DND-41 (cell line): ENCODE measurements at regions not wholly inside any gene's neighbourhood (a gene's known extent, or its start where the extent isn't known, plus 50 kb on each side); places are given as distances from the start of the nearest gene placed in this dataset.

Experiments used
- ATAC-seq: fragments of 200-7000 bp; cut with Tn5 transposase; 3 replicates; pipeline ENCODE4 v1.9.1; 2021; ENCODE audit warnings: low read depth; ENCODE audit not compliant: insufficient read depth
- DNase-seq: peaks from one replicate; pipeline ENCODE4 v3.0.0-alpha.2; 2020
- H2AFZ ChIP-seq: 2 replicates; pipeline ENCODE4 v1.6.0; 2012; ENCODE audit warnings: low read depth, low read length
- H3K27ac ChIP-seq: 2 replicates; pipeline ENCODE4 v1.5.1; 2012; ENCODE audit warnings: low read length, inconsistent platforms
- H3K27me3 ChIP-seq: fragments of 200-600 bp; sonication (generic); 2 replicates; pipeline ENCODE4 v1.6.0; 2012; ENCODE audit warnings: low read length, mild to moderate bottlenecking, inconsistent platforms; ENCODE audit not compliant: insufficient read depth, poor library complexity
- H3K36me3 ChIP-seq: 2 replicates; pipeline ENCODE4 v1.5.1; 2012; ENCODE audit warnings: low read length, inconsistent platforms; ENCODE audit not compliant: insufficient read depth
- H3K4me1 ChIP-seq: 2 replicates; pipeline ENCODE4 v1.5.1; 2012; ENCODE audit warnings: mild to moderate bottlenecking, low read length; ENCODE audit not compliant: insufficient read depth
- H3K4me2 ChIP-seq: 2 replicates; pipeline ENCODE4 v1.6.0; 2012; ENCODE audit warnings: mild to moderate bottlenecking, moderate library complexity, low read length, inconsistent platforms; ENCODE audit not compliant: insufficient read depth
- H3K4me3 ChIP-seq, 2 experiments: fragments of 200-600 bp in 1 of 2; shearing (Covaris generic) in 1 of 2; 2 replicates each; pipeline ENCODE4 v1.5.1; 2012 to 2016; ENCODE audit warnings: inconsistent platforms in 2 of 2, low read length in 2 of 2, mild to moderate bottlenecking in 2 of 2, low read depth in 1 of 2, moderate library complexity in 1 of 2
- H3K79me2 ChIP-seq: 2 replicates; pipeline ENCODE4 v1.6.0; 2012; ENCODE audit warnings: low read length, inconsistent platforms; ENCODE audit not compliant: insufficient read depth
- H3K9ac ChIP-seq: 2 replicates; pipeline ENCODE4 v1.6.0; 2012; ENCODE audit warnings: low read depth, mild to moderate bottlenecking, inconsistent platforms, low read length, moderate library complexity
- H3K9me3 ChIP-seq: 2 replicates; pipeline ENCODE4 v1.5.1; 2012; ENCODE audit warnings: low read length, moderate library complexity, mild to moderate bottlenecking, inconsistent platforms; ENCODE audit not compliant: insufficient read depth, severe bottlenecking
- H4K20me1 ChIP-seq: 2 replicates; pipeline ENCODE4 v1.6.0; 2012; ENCODE audit warnings: low read length; ENCODE audit not compliant: insufficient read depth
- CTCF ChIP-seq: IDR thresholded peaks from 2 replicates; pipeline ENCODE4 v1.5.1; 2012; ENCODE audit warnings: borderline replicate concordance, low read length, moderate library complexity, mild to moderate bottlenecking; ENCODE audit not compliant: poor library complexity, severe bottlenecking; ENCODE audit errors: extremely low read depth
- EZH2 ChIP-seq: IDR thresholded peaks from 3 replicates; pipeline ENCODE4 v1.6.1; 2012; ENCODE audit warnings: borderline replicate concordance, low read depth, mild to moderate bottlenecking, moderate library complexity, low read length, inconsistent platforms; ENCODE audit not compliant: severe bottlenecking

- Histone ChIP-seq H3K4me2 (no peak overlapping the region), H3K9me3 (peaks cover 4% of the 10 kb centered on the region), H3K9ac (no peak overlapping the region), H3K27me3 (no peaks in the 10 kb centered on the region), H4K20me1 (no peaks in the 10 kb centered on the region), H3K36me3 (no peaks in the 10 kb centered on the region), H3K4me1 (no peaks in the 10 kb centered on the region), H2AFZ (no peak overlapping the region), H3K4me3 (no peak overlapping the region), H3K27ac (no peak overlapping the region), H3K79me2 (no peaks in the 10 kb centered on the region)
- DNase-seq: no peak
- no peak for TF ChIP-seq CTCF
- TF ChIP-seq EZH2: no peak
- ATAC-seq: no peak
These were observed 233.7 kb downstream of the COG6 start for GRCh38 chr13:39888865-39889810.

GRCh38 chr13:39890537-39890936, 235.1 kb downstream of the COG6 start:
- no peaks in the 10 kb centered on the region for H3K9me3 ChIP-seq

GRCh38 chr13:39892721-39893685, 237.5 kb downstream of the COG6 start:
- no peaks in the 10 kb centered on the region for H3K36me3 ChIP-seq
- ATAC-seq: no peak
- H2AFZ ChIP-seq: no peak overlapping the region
- TF ChIP-seq EZH2: no peak
- TF ChIP-seq CTCF: no peak
- H3K4me2 ChIP-seq: no peak overlapping the region
- H3K4me1 ChIP-seq: no peaks in the 10 kb centered on the region
- H3K79me2 ChIP-seq: no peaks in the 10 kb centered on the region
- H3K27me3 ChIP-seq: no peaks in the 10 kb centered on the region
- H3K27ac ChIP-seq: no peak overlapping the region
- no peak overlapping the region for H3K4me3 ChIP-seq
- no peak for DNase-seq
- H3K9me3 ChIP-seq: no peaks in the 10 kb centered on the region
- no peaks in the 10 kb centered on the region for H4K20me1 ChIP-seq
- H3K9ac ChIP-seq: no peak overlapping the region

More at GRCh38 chr13:39890537-39890936, 235.1 kb downstream of the COG6 start:
- Histone ChIP-seq H3K79me2 (no peaks in the 10 kb centered on the region), H3K9ac (no peak overlapping the region), H2AFZ (no peak overlapping the region), H3K4me2 (no peak overlapping the region), H3K27me3 (no peaks in the 10 kb centered on the region), H3K4me3 (no peak overlapping the region), H3K27ac (no peak overlapping the region), H3K36me3 (no peaks in the 10 kb centered on the region), H4K20me1 (no peaks in the 10 kb centered on the region), H3K4me1 (no peaks in the 10 kb centered on the region)
- TF ChIP-seq EZH2 (no peak), CTCF (no peak)
- no peak for DNase-seq
- ATAC-seq: no peak
